NB4 (cell line): ENCODE measurements at regions not wholly inside any gene's neighbourhood (a gene's known extent, or its start where the extent isn't known, plus 50 kb on each side); places are given as distances from the start of the nearest gene placed in this dataset.

Source experiments
- DNase-seq: peaks from one replicate; pipeline ENCODE4 v3.0.0; 2010; ENCODE audit warnings: low read depth
- H3K4me3 ChIP-seq: one replicate; pipeline ENCODE4 v1.5.1; 2011; ENCODE audit warnings: mild to moderate bottlenecking, low read depth, low read length, moderate library complexity
- MYC ChIP-seq: IDR thresholded peaks from 2 replicates; pipeline ENCODE4 v1.6.1; 2011; ENCODE audit warnings: low read depth, low read length
- POLR2A ChIP-seq: IDR thresholded peaks from 2 replicates; pipeline ENCODE4 v1.6.1; 2011; ENCODE audit warnings: mild to moderate bottlenecking; ENCODE audit not compliant: insufficient read length; ENCODE audit errors: extremely low read depth
- TF ChIP-seq, protein P1 (sequence below): IDR thresholded peaks from 2 replicates; pipeline ENCODE4 v1.6.1; 2011; ENCODE audit warnings: low read depth, low read length
- TF ChIP-seq, protein P2 (sequence below): IDR thresholded peaks from one replicate; pipeline ENCODE4 v1.5.1; 2012; ENCODE audit warnings: low read depth, low read length

DNA sequence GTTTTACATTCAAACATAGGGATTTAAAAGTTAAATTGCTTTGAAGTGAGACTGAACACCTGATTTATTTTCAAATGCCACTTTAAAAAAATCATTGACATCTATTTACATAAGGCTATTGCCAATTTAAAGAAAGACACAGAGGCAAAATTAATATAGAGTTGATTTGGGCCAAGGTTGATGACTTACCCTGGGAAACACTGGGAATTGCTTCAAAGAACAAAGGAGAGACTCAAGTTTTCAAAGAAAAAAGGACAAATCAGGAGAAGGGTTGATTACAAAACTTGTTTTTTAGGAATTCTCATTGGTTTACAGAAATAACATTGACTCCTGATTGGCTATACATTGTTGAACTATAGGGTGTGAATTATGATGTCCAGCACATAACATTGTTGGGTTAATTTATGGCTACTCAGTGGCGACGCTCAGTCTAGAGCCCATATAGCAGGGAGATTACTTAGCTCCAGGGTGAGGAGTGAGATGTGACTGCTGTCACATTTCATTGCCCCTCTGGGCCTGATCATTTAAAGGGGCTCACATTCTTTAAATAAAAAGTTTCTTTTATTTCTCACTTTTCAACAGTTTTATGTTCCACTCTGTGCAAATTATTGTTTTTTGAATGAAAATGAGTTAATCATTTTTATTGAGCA, 184.6 kb downstream of the SPATA18 start:
- no peak for DNase-seq
- no peak overlapping the region for H3K4me3 ChIP-seq
- TF ChIP-seq, protein P1, sequence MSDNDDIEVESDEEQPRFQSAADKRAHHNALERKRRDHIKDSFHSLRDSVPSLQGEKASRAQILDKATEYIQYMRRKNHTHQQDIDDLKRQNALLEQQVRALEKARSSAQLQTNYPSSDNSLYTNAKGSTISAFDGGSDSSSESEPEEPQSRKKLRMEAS = no peak
- TF ChIP-seq POLR2A = no peak
- no peak for TF ChIP-seq MYC
- TF ChIP-seq, protein P2, sequence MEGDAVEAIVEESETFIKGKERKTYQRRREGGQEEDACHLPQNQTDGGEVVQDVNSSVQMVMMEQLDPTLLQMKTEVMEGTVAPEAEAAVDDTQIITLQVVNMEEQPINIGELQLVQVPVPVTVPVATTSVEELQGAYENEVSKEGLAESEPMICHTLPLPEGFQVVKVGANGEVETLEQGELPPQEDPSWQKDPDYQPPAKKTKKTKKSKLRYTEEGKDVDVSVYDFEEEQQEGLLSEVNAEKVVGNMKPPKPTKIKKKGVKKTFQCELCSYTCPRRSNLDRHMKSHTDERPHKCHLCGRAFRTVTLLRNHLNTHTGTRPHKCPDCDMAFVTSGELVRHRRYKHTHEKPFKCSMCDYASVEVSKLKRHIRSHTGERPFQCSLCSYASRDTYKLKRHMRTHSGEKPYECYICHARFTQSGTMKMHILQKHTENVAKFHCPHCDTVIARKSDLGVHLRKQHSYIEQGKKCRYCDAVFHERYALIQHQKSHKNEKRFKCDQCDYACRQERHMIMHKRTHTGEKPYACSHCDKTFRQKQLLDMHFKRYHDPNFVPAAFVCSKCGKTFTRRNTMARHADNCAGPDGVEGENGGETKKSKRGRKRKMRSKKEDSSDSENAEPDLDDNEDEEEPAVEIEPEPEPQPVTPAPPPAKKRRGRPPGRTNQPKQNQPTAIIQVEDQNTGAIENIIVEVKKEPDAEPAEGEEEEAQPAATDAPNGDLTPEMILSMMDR = no peak

DNA sequence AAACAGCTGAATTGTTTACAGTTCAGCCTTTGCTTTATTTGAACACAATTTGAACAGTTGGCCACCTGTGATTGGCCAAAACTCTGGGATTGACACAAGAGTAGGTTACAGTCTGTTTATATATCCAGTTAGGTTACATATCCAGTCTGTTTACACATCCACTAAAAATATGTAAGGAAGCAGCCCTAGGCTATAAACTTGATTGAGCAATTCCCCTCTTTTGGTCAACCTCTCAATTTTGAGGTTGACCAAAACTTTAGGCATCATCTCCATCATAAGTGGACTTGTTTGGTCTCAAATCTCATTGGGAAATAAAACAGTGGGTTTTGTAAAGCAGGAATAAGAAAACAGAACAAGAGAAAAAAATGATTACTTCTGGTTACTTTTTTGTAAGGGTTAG, 190.8 kb downstream of the SPATA18 start:
- H3K4me3 ChIP-seq = no peak overlapping the region
- TF ChIP-seq, protein P1 = no peak
- TF ChIP-seq, protein P2 = no peak
- TF ChIP-seq POLR2A = no peak
- DNase-seq = no peak

DNA sequence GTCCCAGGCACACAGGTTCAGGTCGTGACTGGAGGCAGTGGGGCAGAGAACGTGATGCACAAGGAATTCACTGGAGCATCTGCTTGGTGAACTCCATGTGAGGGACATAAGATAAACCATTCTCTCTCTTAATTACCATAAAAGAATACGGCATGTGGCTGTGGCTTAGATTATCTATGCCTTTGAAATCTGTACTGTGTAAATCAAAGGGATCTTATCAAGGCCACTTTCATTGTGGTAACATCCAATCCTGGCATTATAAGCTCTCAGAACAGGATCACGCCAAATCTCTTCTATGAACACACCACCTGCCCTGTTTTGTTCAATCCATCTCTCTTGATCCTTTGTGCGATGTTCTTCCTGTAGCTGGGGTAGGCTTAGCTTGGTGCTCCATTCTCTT, 192.3 kb downstream of the SPATA18 start:
- H3K4me3 ChIP-seq = no peak overlapping the region
- no peak for TF ChIP-seq MYC
- TF ChIP-seq, protein P2 = no peak
- TF ChIP-seq POLR2A = no peak
- TF ChIP-seq, protein P1 = no peak
- no peak for DNase-seq

DNA sequence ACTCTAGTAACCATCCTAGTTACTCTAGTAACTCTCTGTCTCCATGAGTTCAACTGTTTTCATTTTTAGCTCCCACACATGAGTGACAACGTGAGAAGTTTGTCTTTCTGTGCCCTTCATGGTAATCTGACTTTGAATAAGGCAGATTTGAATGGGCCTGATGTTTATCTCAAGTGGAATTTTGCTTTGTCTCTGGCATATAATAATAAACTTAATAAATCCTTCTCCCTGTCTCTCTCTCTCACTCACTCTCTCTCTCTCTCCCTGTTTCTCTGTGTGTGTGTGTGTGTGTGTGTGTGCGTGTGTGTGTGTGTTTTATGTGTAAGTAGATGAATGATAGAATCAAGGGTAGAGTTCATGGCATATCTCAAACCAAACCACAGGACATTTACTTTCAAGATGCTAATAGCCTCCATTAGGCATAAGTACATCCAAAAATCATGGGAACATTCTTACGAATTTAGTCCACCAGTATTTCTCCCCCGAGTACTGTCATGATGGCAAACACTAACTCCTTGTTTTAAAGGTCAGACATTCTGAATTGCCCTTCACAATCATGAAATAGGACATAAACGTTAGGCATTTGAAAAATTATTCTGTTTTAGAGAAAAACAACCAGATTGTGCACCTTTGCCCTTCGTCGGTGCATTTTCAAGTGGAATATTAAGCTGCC, 193.1 kb downstream of the SPATA18 start:
- TF ChIP-seq, protein P1 = no peak
- TF ChIP-seq MYC (no peak), POLR2A (no peak)
- TF ChIP-seq, protein P2 = no peak

DNA sequence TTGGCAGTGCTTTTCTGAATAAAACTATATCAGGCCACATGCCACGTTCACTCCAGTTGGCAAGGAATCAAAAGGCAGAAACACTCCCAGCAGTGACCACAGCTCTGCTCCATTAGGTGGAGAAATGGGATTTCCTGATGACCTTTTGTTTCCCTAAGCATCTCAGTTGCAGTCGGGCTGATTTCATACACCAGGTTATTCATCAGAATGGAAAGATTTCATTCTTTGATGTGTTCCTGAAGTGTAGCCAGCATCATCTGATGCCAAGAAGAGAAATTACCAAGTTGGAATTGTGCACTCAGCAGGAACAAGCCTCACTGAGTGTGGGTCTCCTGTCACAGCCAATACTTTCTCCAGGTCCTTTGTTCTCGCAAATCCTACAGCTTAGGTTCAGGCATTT, 193.7 kb downstream of the SPATA18 start:
- no peak for DNase-seq
- no peak for TF ChIP-seq MYC
- H3K4me3 ChIP-seq = no peak overlapping the region

More for the DNA sequence above, 193.1 kb downstream of the SPATA18 start:
- DNase-seq = no peak
- H3K4me3 ChIP-seq = no peak overlapping the region

DNA sequence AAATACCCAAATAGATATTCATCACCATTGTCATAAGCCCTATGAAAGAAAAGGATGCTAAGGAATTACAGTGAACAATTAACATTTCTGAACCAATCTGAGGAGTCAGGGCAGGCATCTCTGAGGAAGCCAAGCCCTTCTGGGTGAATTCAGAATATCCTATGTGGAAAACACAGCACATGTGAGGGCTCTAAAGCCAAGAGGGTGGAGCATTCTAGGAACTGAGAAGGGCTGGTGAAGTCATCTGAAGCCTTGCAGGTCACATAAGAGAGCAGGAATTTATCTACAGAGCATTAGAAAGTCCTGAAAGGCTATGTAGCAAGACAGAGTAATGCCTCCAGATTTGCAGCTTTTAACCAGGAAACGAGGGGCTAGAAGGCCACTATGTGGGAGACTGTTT, 195.7 kb downstream of the SPATA18 start:
- no peak overlapping the region for H3K4me3 ChIP-seq
- TF ChIP-seq, protein P1 = no peak
- no peak for TF ChIP-seq MYC
- TF ChIP-seq POLR2A = no peak
- TF ChIP-seq, protein P2 = no peak
- no peak for DNase-seq
